CD4-positive, alpha-beta T cell (primary cell): ENCODE measurements at regions not wholly inside any gene's neighbourhood (a gene's known extent, or its start where the extent isn't known, plus 50 kb on each side); places are given as distances from the start of the nearest gene placed in this dataset.

Experiments
- ATAC-seq: fragments of 200-7000 bp; cut with Tn5 transposase; one replicate; pipeline ENCODE4 v1.10.0; 2022; ENCODE audit warnings: mild to moderate bottlenecking; ENCODE audit not compliant: poor library complexity
- CTCF ChIA-PET: fragments of 350-600 bp; sonication (Branson Sonifier 250); formaldehyde crosslinking; loops from one replicate; lab custom pipeline; 2021; ENCODE audit warnings: antibody characterized with exemption, inconsistent platforms; lab: Charles Lee
- POLR2A ChIA-PET: fragments of 350-600 bp; sonication (Branson Sonifier 250); formaldehyde crosslinking; loops from one replicate; lab custom pipeline; 2021; ENCODE audit warnings: antibody characterized with exemption, inconsistent platforms; lab: Charles Lee
- DNase-seq, 14 experiments: peaks; one replicate each; pipeline ENCODE4 v3.0.0-alpha.2; 2013 to 2020; ENCODE audit warnings: mixed read lengths in 2 of 14
- H3K27ac ChIP-seq, 2 donors: one replicate each; pipeline versions ENCODE4 v1.5.1 to v1.7.0; 2013; ENCODE audit warnings: low read length in 2 of 2, low read depth in 1 of 2, mild to moderate bottlenecking in 1 of 2
- H3K27me3 ChIP-seq, 2 experiments: 1 replicate in 1 of 2; 2 replicates in 1 of 2; pipeline versions ENCODE4 v1.6.1 to v1.7.0; 2013; ENCODE audit warnings: low read length in 2 of 2, control low read depth in 1 of 2, mild to moderate bottlenecking in 1 of 2, moderate library complexity in 1 of 2; ENCODE audit not compliant: insufficient read depth in 2 of 2, control insufficient read depth in 1 of 2
- H3K36me3 ChIP-seq: one replicate; pipeline ENCODE4 v1.6.1; 2013; ENCODE audit warnings: low read length, control low read depth; ENCODE audit not compliant: insufficient read depth
- H3K4me1 ChIP-seq: one replicate; pipeline ENCODE4 v1.6.1; 2013; ENCODE audit warnings: low read length, control low read depth; ENCODE audit not compliant: insufficient read depth
- H3K4me3 ChIP-seq: one replicate; pipeline ENCODE4 v1.5.1; 2013; ENCODE audit warnings: mild to moderate bottlenecking, low read length, moderate library complexity
- H3K9me3 ChIP-seq, 2 experiments: 1 replicate in 1 of 2; 2 replicates in 1 of 2; pipeline versions ENCODE4 v1.6.1 to v1.7.0; 2013; ENCODE audit warnings: low read length in 2 of 2, mild to moderate bottlenecking in 2 of 2, control low read depth in 1 of 2, moderate library complexity in 1 of 2; ENCODE audit not compliant: control insufficient read depth in 1 of 2, insufficient read depth in 1 of 2
- H3K27ac Mint-ChIP-seq: one replicate; pipeline ENCODE4 v1.8.0; 2020; ENCODE audit warnings: mixed read lengths
- H3K27me3 Mint-ChIP-seq: one replicate; pipeline ENCODE4 v1.8.0; 2021; ENCODE audit warnings: mixed read lengths
- H3K36me3 Mint-ChIP-seq: one replicate; pipeline ENCODE4 v1.8.0; 2021; ENCODE audit warnings: low read depth, mixed read lengths
- H3K4me1 Mint-ChIP-seq: one replicate; pipeline ENCODE4 v1.8.0; 2021; ENCODE audit warnings: low read depth, mixed read lengths
- H3K4me3 Mint-ChIP-seq: one replicate; pipeline ENCODE4 v1.8.0; 2020; ENCODE audit warnings: mild to moderate bottlenecking, mixed read lengths
- H3K9me3 Mint-ChIP-seq: one replicate; pipeline ENCODE4 v1.8.0; 2020; ENCODE audit warnings: mixed read lengths
- CTCF ChIP-seq: fragments of 200-600 bp; IDR thresholded peaks from one replicate; pipeline ENCODE4 v1.8.0; 2022; ENCODE audit warnings: antibody characterized with exemption, mild to moderate bottlenecking
- intact Hi-C, 2 experiments: fragments of 100-400 bp; cut with DNase I in 1 of 2; cut with micrococcal nuclease in 1 of 2; formaldehyde crosslinking; loops; one replicate each; pipeline versions ENCODE4 v1.15.1 to v1.9.0; 2023 to 2025; cut with DNase I, micrococcal nuclease

GRCh38 chr12:25421651-25422167, 131.4 kb downstream of the LMNTD1 start:
- H3K27me3 Mint-ChIP-seq, result no peaks in the 10 kb centered on the region
- no peak overlapping the region for H3K4me3 Mint-ChIP-seq
- no peak overlapping the region for H3K27ac Mint-ChIP-seq
- TF ChIP-seq CTCF, result no peak
- intact Hi-C loops, result no loop called here
- Histone ChIP-seq H3K36me3 (no peaks in the 10 kb centered on the region), H3K9me3 (no peaks in the 10 kb centered on the region), H3K4me1 (no peaks in the 10 kb centered on the region), H3K27me3 (no peaks in the 10 kb centered on the region), H3K27ac (no peak overlapping the region), H3K4me3 (no peak overlapping the region)
- ATAC-seq, result no peak
- POLR2A ChIA-PET, result no interaction called here
- CTCF ChIA-PET, result no interaction called here
- H3K4me1 Mint-ChIP-seq, result no peaks in the 10 kb centered on the region
- DNase-seq, result no peak
- no peaks in the 10 kb centered on the region for H3K36me3 Mint-ChIP-seq
- no peaks in the 10 kb centered on the region for H3K9me3 Mint-ChIP-seq

- Histone ChIP-seq H3K9me3 (no peaks in the 10 kb centered on the region), H3K4me3 (no peak overlapping the region), H3K4me1 (no peaks in the 10 kb centered on the region), H3K36me3 (no peaks in the 10 kb centered on the region), H3K27me3 (no peaks in the 10 kb centered on the region), H3K27ac (no peak overlapping the region)
- no peaks in the 10 kb centered on the region for H3K9me3 Mint-ChIP-seq
- intact Hi-C loops, result no loop called here
- ChIA-PET POLR2A (no interaction called here), CTCF (no interaction called here)
- H3K27me3 Mint-ChIP-seq, result no peaks in the 10 kb centered on the region
- no peaks in the 10 kb centered on the region for H3K36me3 Mint-ChIP-seq
- DNase-seq (no peak), ATAC-seq (no peak)
- no peaks in the 10 kb centered on the region for H3K4me1 Mint-ChIP-seq
- TF ChIP-seq CTCF, result no peak
- no peak overlapping the region for H3K4me3 Mint-ChIP-seq
- H3K27ac Mint-ChIP-seq, result no peak overlapping the region
Observed at GRCh38 chr12:25420116-25420515, 133.0 kb downstream of the LMNTD1 start.

- ATAC-seq (no peak), DNase-seq (no peak)
- no peak overlapping the region for H3K4me3 Mint-ChIP-seq
- no peaks in the 10 kb centered on the region for H3K9me3 Mint-ChIP-seq
- Histone ChIP-seq H3K36me3 (no peaks in the 10 kb centered on the region), H3K27me3 (no peaks in the 10 kb centered on the region), H3K4me3 (no peak overlapping the region), H3K9me3 (no peaks in the 10 kb centered on the region), H3K4me1 (no peaks in the 10 kb centered on the region), H3K27ac (no peak overlapping the region)
- TF ChIP-seq CTCF, result no peak
- intact Hi-C loops, result no loop called here
- no peaks in the 10 kb centered on the region for H3K36me3 Mint-ChIP-seq
- H3K27me3 Mint-ChIP-seq, result no peaks in the 10 kb centered on the region
- H3K4me1 Mint-ChIP-seq, result no peaks in the 10 kb centered on the region
- ChIA-PET POLR2A (no interaction called here), CTCF (no interaction called here)
- H3K27ac Mint-ChIP-seq, result no peak overlapping the region
Observed at GRCh38 chr12:25419595-25419994, 133.5 kb downstream of the LMNTD1 start.
